Vagina (tissue), 2 donors: ENCODE measurements at regions not wholly inside any gene's neighbourhood (a gene's known extent, or its start where the extent isn't known, plus 50 kb on each side); places are given as distances from the start of the nearest gene placed in this dataset.
"Not testable (repeated sequence)": the region's sequence is repeated elsewhere in the genome, so short reads cannot be mapped to it uniquely, and the experiment has no call there.

Experiments
- DNase-seq, 2 donors: peaks; one replicate each; pipeline ENCODE4 v3.0.0-alpha.2; 2017; ENCODE audit errors: extremely low spot score in 2 of 2
- H3K27ac ChIP-seq: fragments of 200-600 bp; sonication (generic); one replicate; pipeline ENCODE4 v1.5.1; 2019
- H3K27me3 ChIP-seq: fragments of 200-600 bp; sonication (generic); one replicate; pipeline ENCODE4 v1.5.1; 2019
- H3K36me3 ChIP-seq, 2 donors: fragments of 200-600 bp; sonication (generic); one replicate each; pipeline ENCODE4 v1.5.1; 2017 to 2019
- H3K4me1 ChIP-seq: fragments of 200-600 bp; sonication (generic); one replicate; pipeline ENCODE4 v1.5.1; 2019
- H3K4me3 ChIP-seq, 2 donors: fragments of 200-600 bp; sonication (generic); 1 replicate in 1 of 2; 2 replicates in 1 of 2; pipeline ENCODE4 v1.5.1; 2016 to 2019
- H3K9me3 ChIP-seq: fragments of 200-600 bp; sonication (generic); one replicate; pipeline ENCODE4 v1.5.1; 2019
- CTCF ChIP-seq, 3 experiments: fragments of 450-650 bp in 2 of 3; fragments of 200-600 bp in 1 of 3; sonication (generic) in 1 of 3; IDR thresholded peaks; one replicate each; pipeline ENCODE4 v1.5.1; 2017 to 2019; ENCODE audit warnings: antibody characterized with exemption in 3 of 3, mild to moderate bottlenecking in 2 of 3, moderate library complexity in 2 of 3
- POLR2A ChIP-seq, 2 donors: fragments of 450-650 bp; IDR thresholded peaks; one replicate each; pipeline ENCODE4 v1.6.1; 2017; ENCODE audit warnings: antibody characterized with exemption in 2 of 2, mild to moderate bottlenecking in 2 of 2, moderate library complexity in 2 of 2
- POLR2AphosphoS5 ChIP-seq, 2 donors: sonication (generic); formaldehyde crosslinking; IDR thresholded peaks; one replicate each; pipeline ENCODE4 v1.9.0; 2017; ENCODE audit warnings: antibody characterized with exemption in 2 of 2, mild to moderate bottlenecking in 2 of 2, low read depth in 1 of 2; ENCODE audit not compliant: insufficient read depth in 1 of 2
- intact Hi-C: fragments of 100-400 bp; cut with DNase I; formaldehyde crosslinking; loops from one replicate; pipeline ENCODE4 v1.15.1; 2023

GRCh38 chr3:189419038-189419437 lies 212.2 kb upstream of the TP63 start:
- H3K36me3 ChIP-seq, result no peaks in the 10 kb centered on the region
- no peaks in the 10 kb centered on the region for H3K27me3 ChIP-seq
- TF ChIP-seq CTCF (IDR thresholded peaks at IDR 0.05), result no peak
- no peak for TF ChIP-seq POLR2AphosphoS5 (IDR thresholded peaks at IDR 0.05; ENCODE audit: insufficient read depth in 1 of 2, low read depth in 1 of 2)
- TF ChIP-seq POLR2A (IDR thresholded peaks at IDR 0.05), result no peak
- DNase-seq, result no peak
- H3K27ac ChIP-seq, result no peak overlapping the region
- H3K9me3 ChIP-seq, result no peaks in the 10 kb centered on the region
- H3K4me3 ChIP-seq, result no peak overlapping the region
- H3K4me1 ChIP-seq, result no peaks in the 10 kb centered on the region
- intact Hi-C loops, result no loop called here

GRCh38 chr3:189419683-189420082 lies 211.5 kb upstream of the TP63 start:
- H3K27me3 ChIP-seq, result no peaks in the 10 kb centered on the region
- no peaks in the 10 kb centered on the region for H3K9me3 ChIP-seq
- DNase-seq, result no peak
- no peak overlapping the region for H3K4me3 ChIP-seq
- H3K36me3 ChIP-seq, result no peaks in the 10 kb centered on the region
- TF ChIP-seq POLR2AphosphoS5 (IDR thresholded peaks at IDR 0.05; ENCODE audit: insufficient read depth in 1 of 2, low read depth in 1 of 2), result no peak
- no peak for TF ChIP-seq POLR2A (IDR thresholded peaks at IDR 0.05)
- no peak for TF ChIP-seq CTCF (IDR thresholded peaks at IDR 0.05)
- no peak overlapping the region for H3K27ac ChIP-seq
- intact Hi-C loops, result no loop called here
- H3K4me1 ChIP-seq, result no peaks in the 10 kb centered on the region

- H3K4me1 ChIP-seq, result no peaks in the 10 kb centered on the region
- H3K27ac ChIP-seq, result no peak overlapping the region
- H3K4me3 ChIP-seq, result no peak overlapping the region
- no peak for TF ChIP-seq POLR2AphosphoS5 (IDR thresholded peaks at IDR 0.05; ENCODE audit: insufficient read depth in 1 of 2, low read depth in 1 of 2)
- no peak for TF ChIP-seq POLR2A (IDR thresholded peaks at IDR 0.05)
- TF ChIP-seq CTCF (IDR thresholded peaks at IDR 0.05), result no peak
- DNase-seq, result no peak
- no peaks in the 10 kb centered on the region for H3K36me3 ChIP-seq
- intact Hi-C loops, result no loop called here
- no peaks in the 10 kb centered on the region for H3K27me3 ChIP-seq
- no peaks in the 10 kb centered on the region for H3K9me3 ChIP-seq
Observed at GRCh38 chr3:189424922-189425321, 206.3 kb upstream of the TP63 start.

GRCh38 chr3:189429019-189429418 lies 202.2 kb upstream of the TP63 start:
- Histone ChIP-seq H3K4me1 (no peaks in the 10 kb centered on the region), H3K4me3 (no peak overlapping the region), H3K9me3 (no peaks in the 10 kb centered on the region), H3K27me3 (no peaks in the 10 kb centered on the region), H3K27ac (no peak overlapping the region), H3K36me3 (no peaks in the 10 kb centered on the region)
- intact Hi-C loops, result no loop called here
- TF ChIP-seq POLR2AphosphoS5 (IDR thresholded peaks at IDR 0.05; ENCODE audit: insufficient read depth in 1 of 2, low read depth in 1 of 2), result no peak
- no peak for TF ChIP-seq CTCF (IDR thresholded peaks at IDR 0.05)
- TF ChIP-seq POLR2A (IDR thresholded peaks at IDR 0.05), result no peak
- no peak for DNase-seq

GRCh38 chr3:189430166-189430565 lies 201.0 kb upstream of the TP63 start:
- Histone ChIP-seq H3K36me3 (no peaks in the 10 kb centered on the region), H3K27me3 (no peaks in the 10 kb centered on the region), H3K27ac (no peak overlapping the region), H3K9me3 (no peaks in the 10 kb centered on the region), H3K4me1 (no peaks in the 10 kb centered on the region), H3K4me3 (no peak overlapping the region)
- intact Hi-C loops, result no loop called here
- no peak for TF ChIP-seq POLR2AphosphoS5 (IDR thresholded peaks at IDR 0.05; ENCODE audit: insufficient read depth in 1 of 2, low read depth in 1 of 2)
- no peak for TF ChIP-seq CTCF (IDR thresholded peaks at IDR 0.05)
- TF ChIP-seq POLR2A (IDR thresholded peaks at IDR 0.05), result no peak
- no peak for DNase-seq

- H3K27me3 ChIP-seq, intact Hi-C loops, DNase-seq, H3K4me3 ChIP-seq, H3K27ac ChIP-seq, H3K4me1 ChIP-seq, H3K36me3 ChIP-seq, H3K9me3 ChIP-seq: not testable (repeated sequence)
Observed at GRCh38 chr3:189442257-189442656, 188.9 kb upstream of the TP63 start.
